ENCODE measurements at regions not wholly inside any gene's neighbourhood (a gene's known extent, or its start where the extent isn't known, plus 50 kb on each side); places are given as distances from the start of the nearest gene placed in this dataset.
"Not testable (repeated sequence)": the region's sequence is repeated elsewhere in the genome, so short reads cannot be mapped to it uniquely, and the experiment has no call there.

- peaks cover 5% of the 10 kb centered on the region for H3K9me3 Mint-ChIP-seq
These were observed 64.8 kb upstream of the GRM8 start for GRCh38 chr7:127317447-127317961.

DNA sequence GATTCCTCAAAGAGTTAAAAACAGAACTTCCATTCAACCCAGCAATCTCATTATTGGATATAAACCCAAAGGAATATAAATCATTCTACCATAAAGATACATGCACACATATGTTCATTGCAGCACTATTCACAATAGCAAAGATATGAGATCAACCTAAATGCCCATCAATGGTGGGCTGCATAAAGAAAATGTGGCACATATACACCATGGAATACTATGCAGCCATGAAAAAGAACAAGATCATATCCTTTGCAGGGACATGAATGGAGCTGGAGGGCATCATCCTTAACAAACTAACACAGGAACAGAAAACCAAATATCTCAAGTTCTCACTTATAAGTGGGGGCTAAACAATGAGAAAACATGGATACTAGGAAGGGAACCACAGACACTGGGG, 64.1 kb upstream of the GRM8 start:
- H3K27me3 ChIP-seq (ENCODE audit: control insufficient read depth, insufficient read depth, low read length, poor library complexity, severe bottlenecking), result not testable (repeated sequence)

More at GRCh38 chr7:127317447-127317961, 64.8 kb upstream of the GRM8 start:
- no peak for DNase-seq
- no peaks in the 10 kb centered on the region for H3K27me3 Mint-ChIP-seq (ENCODE audit: insufficient read depth)
- no peak overlapping the region for H3K27ac ChIP-seq (ENCODE audit: low read depth, low read length)
- no peak overlapping the region for H3K4me3 Mint-ChIP-seq
- no peaks in the 10 kb centered on the region for H3K9me3 ChIP-seq (ENCODE audit: control insufficient read depth, low read length)
- H3K4me1 ChIP-seq (ENCODE audit: control insufficient read depth, insufficient read depth, low read length), result no peaks in the 10 kb centered on the region
- WGBS, 2 experiments (ENCODE audit: insufficient coverage in 1 of 2, insufficient read length in 1 of 2), result no CpG with 5 or more reads among the region's 1 CpG
- H3K36me3 ChIP-seq (ENCODE audit: control insufficient read depth, insufficient read depth, low read length), result no peaks in the 10 kb centered on the region
- H3K9ac ChIP-seq (ENCODE audit: extremely low read depth, low read length, poor library complexity, severe bottlenecking), result no peak overlapping the region
- TF ChIP-seq, protein P1, sequence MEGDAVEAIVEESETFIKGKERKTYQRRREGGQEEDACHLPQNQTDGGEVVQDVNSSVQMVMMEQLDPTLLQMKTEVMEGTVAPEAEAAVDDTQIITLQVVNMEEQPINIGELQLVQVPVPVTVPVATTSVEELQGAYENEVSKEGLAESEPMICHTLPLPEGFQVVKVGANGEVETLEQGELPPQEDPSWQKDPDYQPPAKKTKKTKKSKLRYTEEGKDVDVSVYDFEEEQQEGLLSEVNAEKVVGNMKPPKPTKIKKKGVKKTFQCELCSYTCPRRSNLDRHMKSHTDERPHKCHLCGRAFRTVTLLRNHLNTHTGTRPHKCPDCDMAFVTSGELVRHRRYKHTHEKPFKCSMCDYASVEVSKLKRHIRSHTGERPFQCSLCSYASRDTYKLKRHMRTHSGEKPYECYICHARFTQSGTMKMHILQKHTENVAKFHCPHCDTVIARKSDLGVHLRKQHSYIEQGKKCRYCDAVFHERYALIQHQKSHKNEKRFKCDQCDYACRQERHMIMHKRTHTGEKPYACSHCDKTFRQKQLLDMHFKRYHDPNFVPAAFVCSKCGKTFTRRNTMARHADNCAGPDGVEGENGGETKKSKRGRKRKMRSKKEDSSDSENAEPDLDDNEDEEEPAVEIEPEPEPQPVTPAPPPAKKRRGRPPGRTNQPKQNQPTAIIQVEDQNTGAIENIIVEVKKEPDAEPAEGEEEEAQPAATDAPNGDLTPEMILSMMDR (conservative IDR thresholded peaks at IDR 0.05), result no peak
- H3K27ac Mint-ChIP-seq, result no peak overlapping the region
- H3K27me3 ChIP-seq (ENCODE audit: control insufficient read depth, insufficient read depth, low read length, poor library complexity, severe bottlenecking), result peaks cover 9% of the 10 kb centered on the region
- H3K4me3 ChIP-seq (ENCODE audit: low read length), result no peak overlapping the region
- H3K36me3 Mint-ChIP-seq (ENCODE audit: low read depth), result no peaks in the 10 kb centered on the region
- H3K4me1 Mint-ChIP-seq, result no peaks in the 10 kb centered on the region

DNA sequence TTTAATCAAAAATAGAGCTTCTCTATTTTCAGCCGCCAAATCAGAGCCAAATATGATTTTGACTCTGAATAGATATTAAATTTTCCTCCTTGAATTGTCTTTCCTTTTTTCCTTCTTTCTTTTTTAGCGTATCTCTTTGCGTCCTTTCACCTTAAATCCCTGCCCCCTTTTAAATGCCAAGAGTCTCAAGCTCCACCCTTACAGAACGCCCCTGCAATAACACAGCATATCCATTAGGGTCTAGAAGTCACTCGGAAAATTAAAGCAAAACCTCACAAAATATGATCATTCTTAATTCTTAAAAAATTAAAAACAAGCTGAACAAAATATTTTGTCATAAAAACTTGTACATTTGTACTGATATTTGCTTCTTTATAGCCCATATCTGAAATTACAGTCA, 51.3 kb upstream of the GRM8 start:
- TF ChIP-seq, protein P1 (conservative IDR thresholded peaks at IDR 0.05), result peak; percentile 48
- DNase-seq, result no peak
- no peak overlapping the region for H3K9ac ChIP-seq (ENCODE audit: extremely low read depth, low read length, poor library complexity, severe bottlenecking)
- H3K4me1 Mint-ChIP-seq, result no peaks in the 10 kb centered on the region
- no peaks in the 10 kb centered on the region for H3K36me3 ChIP-seq (ENCODE audit: control insufficient read depth, insufficient read depth, low read length)
- H3K9me3 Mint-ChIP-seq, result no peaks in the 10 kb centered on the region
- no peaks in the 10 kb centered on the region for H3K9me3 ChIP-seq (ENCODE audit: control insufficient read depth, low read length)
- WGBS, 2 experiments (ENCODE audit: insufficient coverage in 1 of 2, insufficient read length in 1 of 2), result 22 to 67% methylated on average over 1 to 5 of the region's 5 CpGs
- H3K36me3 Mint-ChIP-seq (ENCODE audit: low read depth), result no peaks in the 10 kb centered on the region
- H3K4me3 Mint-ChIP-seq, result no peak overlapping the region
- H3K27ac Mint-ChIP-seq, result no peak overlapping the region
- H3K4me1 ChIP-seq (ENCODE audit: control insufficient read depth, insufficient read depth, low read length), result no peaks in the 10 kb centered on the region
- H3K27me3 Mint-ChIP-seq (ENCODE audit: insufficient read depth), result peaks cover 15% of the 10 kb centered on the region
- no peak overlapping the region for H3K27ac ChIP-seq (ENCODE audit: low read depth, low read length)
- H3K4me3 ChIP-seq (ENCODE audit: low read length), result no peak overlapping the region
- H3K27me3 ChIP-seq (ENCODE audit: control insufficient read depth, insufficient read depth, low read length, poor library complexity, severe bottlenecking), result no peaks in the 10 kb centered on the region

More for the DNA sequence above, 64.1 kb upstream of the GRM8 start:
- H3K27ac ChIP-seq (ENCODE audit: low read depth, low read length); H3K4me1 Mint-ChIP-seq; H3K27ac Mint-ChIP-seq; H3K4me3 ChIP-seq (ENCODE audit: low read length); H3K4me1 ChIP-seq (ENCODE audit: control insufficient read depth, insufficient read depth, low read length); H3K27me3 Mint-ChIP-seq (ENCODE audit: insufficient read depth); H3K9ac ChIP-seq (ENCODE audit: extremely low read depth, low read length, poor library complexity, severe bottlenecking); H3K9me3 ChIP-seq (ENCODE audit: control insufficient read depth, low read length); DNase-seq; H3K4me3 Mint-ChIP-seq; H3K36me3 ChIP-seq (ENCODE audit: control insufficient read depth, insufficient read depth, low read length); H3K36me3 Mint-ChIP-seq (ENCODE audit: low read depth): not testable (repeated sequence)
- H3K9me3 Mint-ChIP-seq, result peaks cover 12% of the 10 kb centered on the region

DNA sequence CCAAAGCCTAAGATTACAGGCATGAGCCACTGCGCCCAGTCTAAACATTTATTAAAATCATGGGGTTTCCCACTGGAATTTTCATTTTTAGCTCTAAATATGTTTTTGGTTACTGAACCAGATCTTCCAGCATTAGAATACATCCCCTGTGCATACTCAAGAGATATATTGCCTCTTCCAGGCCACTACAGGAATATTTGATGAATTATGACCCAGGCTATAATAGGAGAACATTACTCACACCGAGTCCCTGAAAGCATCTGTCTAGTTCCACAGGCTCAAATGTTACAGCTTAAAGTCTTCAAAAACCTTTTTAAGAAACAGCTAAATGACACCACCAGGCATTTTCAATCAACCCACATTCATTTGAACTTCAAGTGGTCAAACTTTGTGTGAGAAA, 50.4 kb upstream of the GRM8 start:
- H3K4me1 ChIP-seq (ENCODE audit: control insufficient read depth, insufficient read depth, low read length), result no peaks in the 10 kb centered on the region
- no peak overlapping the region for H3K27ac ChIP-seq (ENCODE audit: low read depth, low read length)
- no peaks in the 10 kb centered on the region for H3K9me3 Mint-ChIP-seq
- peaks cover 13% of the 10 kb centered on the region for H3K27me3 Mint-ChIP-seq (ENCODE audit: insufficient read depth)
- H3K27ac Mint-ChIP-seq, result no peak overlapping the region
- no peaks in the 10 kb centered on the region for H3K27me3 ChIP-seq (ENCODE audit: control insufficient read depth, insufficient read depth, low read length, poor library complexity, severe bottlenecking)
- no peaks in the 10 kb centered on the region for H3K9me3 ChIP-seq (ENCODE audit: control insufficient read depth, low read length)
- H3K36me3 Mint-ChIP-seq (ENCODE audit: low read depth), result no peaks in the 10 kb centered on the region
- H3K9ac ChIP-seq (ENCODE audit: extremely low read depth, low read length, poor library complexity, severe bottlenecking), result no peak overlapping the region
- no peaks in the 10 kb centered on the region for H3K36me3 ChIP-seq (ENCODE audit: control insufficient read depth, insufficient read depth, low read length)
- DNase-seq, result no peak
- H3K4me1 Mint-ChIP-seq, result no peaks in the 10 kb centered on the region
- TF ChIP-seq, protein P1 (conservative IDR thresholded peaks at IDR 0.05), result no peak
- no peak overlapping the region for H3K4me3 Mint-ChIP-seq
- WGBS, 2 experiments (ENCODE audit: insufficient coverage in 1 of 2, insufficient read length in 1 of 2), result 87 to 100% methylated on average over 2 of the region's 2 CpGs
- no peak overlapping the region for H3K4me3 ChIP-seq (ENCODE audit: low read length)
